ENCODE measurements at regions not wholly inside any gene's neighbourhood (a gene's known extent, or its start where the extent isn't known, plus 50 kb on each side); places are given as distances from the start of the nearest gene placed in this dataset.

- no peak for DNase-seq
Observed at GRCh38 chr2:164288235-164288634, 333.0 kb downstream of the GRB14 start.

DNA sequence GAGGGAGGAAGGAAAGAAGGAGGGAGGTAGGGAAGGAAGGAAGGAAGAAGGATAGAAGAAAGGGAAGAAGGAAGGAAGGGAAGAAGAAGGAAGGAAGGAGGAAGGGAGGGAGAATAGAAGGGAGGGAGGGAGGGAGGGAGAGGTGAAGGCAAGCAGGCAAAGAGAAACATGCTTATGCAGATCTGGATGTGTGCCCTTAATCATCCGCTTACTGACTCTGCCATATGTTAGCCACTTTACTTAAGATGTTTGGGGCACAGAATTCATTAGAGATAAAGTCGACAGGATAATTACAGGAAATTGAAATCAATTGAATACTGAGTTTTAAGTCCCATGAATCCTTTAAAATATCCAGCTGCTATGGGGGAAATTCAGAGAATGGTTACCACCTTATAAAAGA is 334.2 kb downstream of the GRB14 start:
- no peak for DNase-seq

DNA sequence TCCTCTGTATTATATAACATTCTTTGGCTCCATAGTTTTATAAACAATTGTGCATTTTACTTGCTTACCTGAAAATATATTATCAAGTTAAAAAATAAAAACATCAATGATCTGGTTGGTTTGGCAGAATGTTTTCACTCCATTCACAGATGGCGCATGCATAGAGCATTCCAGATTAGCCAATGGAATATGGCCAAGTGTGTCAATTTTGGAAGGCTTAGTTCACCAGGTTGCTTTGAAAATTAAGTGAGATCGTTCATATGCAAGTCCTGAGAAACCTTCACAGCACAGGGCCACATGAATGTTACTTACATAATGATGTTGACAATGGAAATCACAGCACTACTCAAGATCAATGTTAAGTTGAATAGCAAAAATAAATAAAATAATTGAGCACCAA is 335.7 kb downstream of the GRB14 start:
- no peak for DNase-seq

DNA sequence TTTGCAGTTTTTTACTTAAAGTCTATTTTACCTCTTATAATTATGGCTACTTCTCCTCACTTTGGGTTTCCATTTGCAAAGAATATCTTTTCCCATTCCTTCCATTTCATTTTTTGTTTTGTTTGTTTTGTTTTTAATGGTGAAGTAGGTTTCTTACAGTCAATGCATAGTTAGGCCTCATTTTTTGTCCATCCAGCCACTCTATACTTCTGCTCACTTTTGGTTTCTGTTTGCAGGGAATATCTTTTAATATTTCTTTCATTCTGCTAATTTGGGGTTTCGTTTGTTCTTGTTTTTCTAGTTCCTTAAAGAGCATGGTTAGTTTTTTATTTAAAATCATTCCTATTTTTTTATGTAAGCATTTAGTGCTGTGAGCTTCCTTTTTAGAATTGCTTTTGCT is 339.4 kb downstream of the GRB14 start:
- DNase-seq: no peak

- no peak for DNase-seq
Observed at GRCh38 chr2:164275659-164276058, 345.6 kb downstream of the GRB14 start.

GRCh38 chr2:164260506-164260905 is 360.8 kb downstream of the GRB14 start:
- no peak for DNase-seq

GRCh38 chr2:164257742-164258141 is 363.5 kb downstream of the GRB14 start:
- DNase-seq: no peak

DNA sequence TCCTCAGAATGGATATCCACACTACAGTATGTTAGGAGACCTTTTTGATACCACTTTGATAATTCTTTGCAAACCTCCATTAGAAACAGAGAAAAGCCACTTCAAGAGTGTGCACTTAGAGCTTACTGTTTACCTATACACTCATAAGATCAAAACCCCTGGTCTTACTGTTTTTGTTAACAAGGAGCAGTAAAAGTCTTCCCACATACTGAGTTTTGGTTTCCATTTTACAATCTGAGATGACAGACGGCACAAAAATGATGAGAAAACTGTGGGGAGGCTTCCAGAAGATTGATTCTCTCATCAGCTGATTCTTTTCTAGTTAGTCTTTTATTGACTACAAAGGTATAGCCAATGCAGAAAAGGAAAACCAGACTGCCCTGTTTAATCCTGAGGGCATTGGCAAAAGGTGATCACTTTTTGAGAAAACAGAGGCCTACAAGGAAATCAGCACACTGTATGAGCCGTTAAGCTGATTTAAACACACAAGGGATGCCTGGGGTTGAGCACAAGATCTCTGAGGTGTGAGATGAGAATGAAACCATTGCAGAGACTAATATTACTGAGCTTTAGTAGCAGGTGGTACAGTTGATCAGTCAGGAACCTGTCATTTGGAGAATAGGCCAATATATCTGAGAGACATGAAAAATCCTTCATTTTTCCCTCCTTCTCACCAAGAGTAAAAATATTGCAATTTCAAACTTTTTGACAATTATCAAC is 368.6 kb downstream of the GRB14 start:
- no peak for DNase-seq

DNA sequence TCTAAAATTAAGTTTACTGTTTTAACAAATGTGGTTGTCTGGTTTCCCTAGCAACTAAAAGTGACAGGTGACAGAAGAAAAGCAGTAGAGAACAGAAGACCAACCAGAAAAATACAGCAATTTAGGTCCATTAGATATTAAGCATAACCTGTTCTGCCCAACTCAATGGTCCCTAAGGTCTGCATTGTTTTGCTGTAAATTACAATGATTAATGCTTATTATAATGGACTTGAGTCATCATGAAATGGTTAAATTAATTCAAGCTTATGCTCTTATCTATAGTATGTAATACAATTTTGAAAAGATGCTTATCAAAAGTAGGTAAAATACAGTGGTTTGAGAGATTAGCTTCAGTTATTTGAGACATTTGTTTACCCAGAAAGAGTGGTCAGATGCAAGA is 378.0 kb downstream of the GRB14 start:
- DNase-seq: no peak

- DNase-seq: no peak
Observed at GRCh38 chr2:164242409-164242808, 378.9 kb downstream of the GRB14 start.

GRCh38 chr2:164234074-164234473 is 387.2 kb downstream of the GRB14 start:
- no peak for DNase-seq

GRCh38 chr2:164224007-164224406 is 397.3 kb downstream of the GRB14 start:
- no peak for DNase-seq

DNA sequence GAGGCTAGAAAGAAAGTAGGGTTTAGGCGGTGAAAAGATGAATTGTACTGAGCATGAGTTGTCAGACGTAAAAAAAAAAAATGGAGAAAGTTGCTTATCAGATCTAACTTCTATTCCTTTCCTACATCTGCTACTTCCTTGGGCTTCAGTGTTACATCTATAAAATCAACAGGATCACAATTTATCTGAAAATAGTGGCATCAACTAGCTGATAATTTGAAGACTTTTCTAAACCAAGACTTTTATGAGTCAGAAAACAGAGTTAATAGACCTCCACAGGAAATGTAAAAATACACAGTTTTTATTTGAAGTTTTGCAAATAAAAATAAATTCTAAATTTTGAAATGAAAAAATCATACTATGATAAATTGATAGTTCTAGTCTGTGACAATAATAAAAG is 399.8 kb downstream of the GRB14 start:
- no peak for DNase-seq

DNA sequence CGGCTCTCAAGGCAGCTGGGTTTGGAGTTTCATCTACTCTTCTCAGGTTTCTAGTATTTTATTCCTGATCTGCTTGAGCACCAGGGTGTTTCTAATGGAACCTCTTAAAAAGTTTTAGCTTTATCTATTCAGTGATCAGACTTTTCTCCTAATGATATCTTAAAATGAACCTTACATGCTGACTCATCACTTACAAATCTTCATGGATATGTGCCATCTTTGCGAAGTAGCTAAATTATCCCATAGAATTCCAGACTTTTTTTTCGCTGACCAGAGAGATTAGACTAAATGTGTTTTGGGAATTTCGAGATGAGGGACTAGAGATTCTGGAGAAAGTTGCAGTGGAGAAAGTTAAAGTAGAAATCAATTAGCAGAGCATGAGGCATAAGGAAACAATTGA is 401.0 kb downstream of the GRB14 start:
- no peak for DNase-seq

DNA sequence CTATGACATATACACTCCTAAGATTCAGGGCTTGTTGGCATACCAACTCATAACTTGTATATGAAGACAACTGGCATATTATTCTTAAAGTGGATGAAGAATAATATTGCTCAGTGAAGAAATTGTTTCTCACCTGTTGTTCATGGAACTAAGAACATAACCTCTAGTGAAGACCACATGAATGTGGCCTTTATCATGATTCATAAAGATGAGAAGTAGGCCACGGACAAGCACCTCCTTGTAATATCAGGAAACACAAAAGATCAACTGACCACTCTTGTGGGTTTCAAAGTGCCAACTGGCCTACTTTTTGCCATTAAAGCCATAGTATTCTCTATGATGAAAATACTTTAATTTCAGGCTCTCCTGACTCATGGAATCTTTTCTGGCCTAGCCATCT is 407.4 kb downstream of the GRB14 start:
- no peak for DNase-seq

GRCh38 chr2:164205347-164205746 is 415.9 kb downstream of the GRB14 start:
- DNase-seq: no peak

DNA sequence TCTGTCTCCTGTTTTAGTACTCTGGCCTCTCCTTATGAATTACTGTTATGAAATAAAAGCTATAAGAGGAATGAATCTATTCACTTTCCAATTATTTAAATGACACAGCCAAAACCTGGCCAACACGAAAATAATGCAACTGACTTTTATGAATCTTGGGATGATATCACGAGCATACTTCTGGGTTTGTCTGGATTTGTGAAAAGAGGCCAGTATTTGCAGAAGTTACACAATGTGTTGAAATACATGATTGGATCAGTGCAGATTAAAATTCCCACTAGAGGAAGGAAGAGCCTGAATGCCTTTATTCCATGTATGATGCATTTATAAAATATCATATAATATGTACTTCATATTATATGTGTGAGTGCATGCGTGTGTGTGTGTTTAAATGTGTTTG is 418.2 kb downstream of the GRB14 start:
- DNase-seq: no peak

- no peak for DNase-seq
Observed at GRCh38 chr2:164198256-164198655, 423.0 kb downstream of the GRB14 start.

- no peak for DNase-seq
Observed at GRCh38 chr2:164190700-164191099, 430.6 kb downstream of the GRB14 start.

- DNase-seq: no peak
Observed at GRCh38 chr2:164189851-164190250, 431.4 kb downstream of the GRB14 start.

DNA sequence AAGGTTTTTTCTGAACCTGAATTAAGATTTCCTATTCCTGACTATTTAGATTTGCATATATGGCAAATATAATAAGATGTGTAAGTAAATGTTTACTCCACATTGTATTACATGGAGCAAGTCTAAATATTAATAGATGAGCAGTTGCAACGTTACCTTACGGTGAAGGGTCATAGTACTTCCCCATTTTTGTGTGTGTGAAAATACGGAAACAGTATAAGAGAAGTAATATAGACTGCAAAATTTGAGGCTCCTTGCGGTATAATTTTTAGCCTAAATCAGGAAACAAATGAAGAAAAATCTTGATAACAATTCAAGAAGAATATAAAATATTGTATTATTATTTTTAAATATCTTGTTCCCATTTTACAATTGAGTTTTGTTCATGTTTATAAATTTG is 434.2 kb downstream of the GRB14 start:
- DNase-seq: no peak

GRCh38 chr2:164186591-164186990 is 434.7 kb downstream of the GRB14 start:
- DNase-seq: no peak

GRCh38 chr2:164182116-164182627 is 439.1 kb downstream of the GRB14 start:
- DNase-seq: no peak

- no peak for DNase-seq
Observed at GRCh38 chr2:164178835-164179465, 442.3 kb downstream of the GRB14 start.

DNA sequence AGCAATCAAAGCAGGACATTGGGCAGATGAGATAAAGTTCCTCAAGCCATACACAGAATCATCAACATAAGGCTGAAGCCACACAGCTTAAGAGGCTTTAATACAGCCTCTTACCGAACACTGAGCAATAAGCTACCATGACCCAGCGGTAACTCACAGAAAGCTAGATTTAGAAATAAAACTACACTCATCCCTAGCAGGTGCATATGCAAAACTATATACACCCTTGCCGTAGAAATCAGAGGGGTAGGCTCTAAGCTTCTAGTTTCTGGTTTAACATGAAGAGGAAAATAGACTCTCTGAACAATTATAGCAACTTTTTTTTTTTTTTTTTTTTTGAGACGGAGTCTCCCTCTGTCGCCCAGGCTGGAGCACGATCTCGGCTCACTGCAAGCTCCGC is 428.8 kb upstream of the FIGN start:
- DNase-seq: no peak
